ENCODE measurements at regions not wholly inside any gene's neighbourhood (a gene's known extent, or its start where the extent isn't known, plus 50 kb on each side); places are given as distances from the start of the nearest gene placed in this dataset.

- TF ChIP-seq EZH2 (IDR thresholded peaks at IDR 0.05; ENCODE audit: low read depth) (no peak), CTCF (conservative IDR thresholded peaks at IDR 0.05) (no peak)
- intact Hi-C loops (cut with micrococcal nuclease; ENCODE audit: unreplicated experiment): no loop called here
- Histone ChIP-seq H3K9me2 (ENCODE audit: insufficient read depth) (no peaks in the 10 kb centered on the region), H4K20me1 (ENCODE audit: insufficient read depth) (no peaks in the 10 kb centered on the region), H3K9me3 (ENCODE audit: insufficient read depth, low read depth) (no peaks in the 10 kb centered on the region), H2AFZ (no peak overlapping the region), H3K4me1 (replicated peaks; ENCODE audit: insufficient read depth) (no peaks in the 10 kb centered on the region), H3K27me3 (ENCODE audit: insufficient read depth, low read depth) (peaks cover 91% of the 10 kb centered on the region), H3K4me3 (no peak overlapping the region), H3K36me3 (ENCODE audit: low read depth) (no peaks in the 10 kb centered on the region), H3K27ac (no peak overlapping the region), H3F3A (ENCODE audit: insufficient read depth, low read depth) (no peaks in the 10 kb centered on the region), H3K79me2 (ENCODE audit: low read depth) (no peaks in the 10 kb centered on the region), H3K4me2 (no peak overlapping the region)
- CTCF ChIA-PET: no interaction called here
- BruUV-seq (replicated peaks): no TSS peak
- POLR2A ChIA-PET (ENCODE audit: unreplicated experiment): no interaction called here
- DNase-seq: no peak
These were observed 238.4 kb downstream of the IRF8 start for GRCh38 chr16:86137359-86137758.

- Histone ChIP-seq H3K27me3 (ENCODE audit: insufficient read depth, low read depth) (peaks cover 85% of the 10 kb centered on the region), H3K4me3 (no peak overlapping the region), H3K27ac (no peak overlapping the region), H3K36me3 (ENCODE audit: low read depth) (no peaks in the 10 kb centered on the region), H2AFZ (no peak overlapping the region), H3K4me2 (no peak overlapping the region), H3K9me3 (ENCODE audit: insufficient read depth, low read depth) (no peaks in the 10 kb centered on the region), H3F3A (ENCODE audit: insufficient read depth, low read depth) (no peaks in the 10 kb centered on the region), H4K20me1 (ENCODE audit: insufficient read depth) (no peaks in the 10 kb centered on the region), H3K4me1 (replicated peaks; ENCODE audit: insufficient read depth) (no peaks in the 10 kb centered on the region), H3K79me2 (ENCODE audit: low read depth) (no peaks in the 10 kb centered on the region), H3K9me2 (ENCODE audit: insufficient read depth) (no peaks in the 10 kb centered on the region)
- ChIA-PET POLR2A (ENCODE audit: unreplicated experiment) (no interaction called here), CTCF (no interaction called here)
- intact Hi-C loops (cut with micrococcal nuclease; ENCODE audit: unreplicated experiment): no loop called here
- DNase-seq: no peak
- BruUV-seq (replicated peaks): no TSS peak
- TF ChIP-seq CTCF (conservative IDR thresholded peaks at IDR 0.05) (no peak), EZH2 (IDR thresholded peaks at IDR 0.05; ENCODE audit: low read depth) (no peak)
These were observed 239.4 kb downstream of the IRF8 start for GRCh38 chr16:86138121-86139085.

- H3F3A ChIP-seq (ENCODE audit: insufficient read depth, low read depth): no peaks in the 10 kb centered on the region
- ChIA-PET CTCF (no interaction called here), POLR2A (ENCODE audit: unreplicated experiment) (no interaction called here)
- TF ChIP-seq EZH2 (IDR thresholded peaks at IDR 0.05; ENCODE audit: low read depth): no peak
- TF ChIP-seq CTCF (conservative IDR thresholded peaks at IDR 0.05): no peak
- no peak overlapping the region for H3K4me2 ChIP-seq
- H3K9me2 ChIP-seq (ENCODE audit: insufficient read depth): no peaks in the 10 kb centered on the region
- H3K4me1 ChIP-seq (replicated peaks; ENCODE audit: insufficient read depth): no peaks in the 10 kb centered on the region
- 0 out of 2 replicates have a peak, but pooled peaks cover 3% of the 10 kb centered on the region for H4K20me1 ChIP-seq (ENCODE audit: insufficient read depth)
- no peaks in the 10 kb centered on the region for H3K79me2 ChIP-seq (ENCODE audit: low read depth)
- no peak overlapping the region for H3K27ac ChIP-seq
- no peak overlapping the region for H3K4me3 ChIP-seq
- no peak for DNase-seq
- no peak overlapping the region for H2AFZ ChIP-seq
- no peaks in the 10 kb centered on the region for H3K9me3 ChIP-seq (ENCODE audit: insufficient read depth, low read depth)
- intact Hi-C loops (cut with micrococcal nuclease; ENCODE audit: unreplicated experiment): no loop called here
- no TSS peak for BruUV-seq (replicated peaks)
- peaks cover 42% of the 10 kb centered on the region for H3K27me3 ChIP-seq (ENCODE audit: insufficient read depth, low read depth)
- no peaks in the 10 kb centered on the region for H3K36me3 ChIP-seq (ENCODE audit: low read depth)
These were observed 243.9 kb downstream of the IRF8 start for GRCh38 chr16:86142801-86143236.

Data from PC-9 (cell line).